HG03469 (cell line): ENCODE measurements at regions not wholly inside any gene's neighbourhood (a gene's known extent, or its start where the extent isn't known, plus 50 kb on each side); places are given as distances from the start of the nearest gene placed in this dataset.

Experiments
- ATAC-seq: cut with Tn5 transposase; IDR thresholded peaks from one replicate; pipeline ENCODE4 v1.9.1; 2021; ENCODE audit warnings: mild to moderate bottlenecking, moderate library complexity, moderate number of reproducible peaks; ENCODE audit not compliant: unreplicated experiment

DNA sequence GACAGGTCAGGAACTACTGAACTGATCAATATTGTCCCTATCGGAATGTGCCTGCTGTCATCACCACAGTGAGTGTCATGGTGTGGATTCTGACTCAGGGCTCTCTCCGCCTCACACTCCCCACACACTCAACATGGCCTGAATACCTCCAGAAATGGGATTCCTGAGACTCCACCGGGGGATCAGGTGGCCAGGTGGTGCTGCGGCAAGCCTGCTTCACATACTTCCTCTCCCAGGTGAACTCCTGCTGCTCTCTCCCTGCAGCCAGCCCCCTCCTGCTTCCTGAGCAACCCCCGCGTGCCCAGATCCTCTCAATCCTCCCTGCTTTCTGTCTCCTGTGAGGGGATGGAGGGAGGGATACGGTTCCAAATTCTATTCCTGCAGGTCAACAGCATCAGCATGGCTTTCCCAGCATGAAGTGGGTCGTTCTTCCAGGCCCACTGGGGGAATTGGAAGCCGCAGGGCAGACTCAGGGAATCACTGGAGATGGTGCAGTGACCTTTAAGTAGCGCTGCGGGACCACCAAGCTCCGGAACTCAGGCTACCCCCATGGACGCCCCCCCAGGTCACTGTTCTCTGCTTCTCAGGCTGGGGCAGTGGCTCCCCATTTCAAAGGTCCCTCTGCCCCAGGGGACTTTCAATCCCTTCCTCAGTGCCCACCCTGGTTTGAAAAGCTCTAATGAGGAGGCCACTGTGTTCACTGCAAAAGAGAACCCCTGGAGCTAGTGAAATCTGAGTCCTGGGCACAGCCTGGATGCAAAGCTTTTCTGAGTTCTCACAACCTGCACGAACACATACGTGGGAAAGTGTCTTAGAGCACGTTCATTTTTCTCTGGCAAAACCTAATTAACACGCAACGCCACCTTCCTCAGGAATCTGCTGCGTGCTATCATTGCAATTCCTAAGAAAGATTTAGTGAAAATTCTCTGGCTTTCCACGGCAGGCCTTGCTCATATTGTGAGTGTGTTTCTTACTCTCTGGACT lies 168.4 kb downstream of the ZFP36L2 start:
- no peak for ATAC-seq

- ATAC-seq = no peak
Measured at GRCh38 chr2:43057026-43057741, 169.2 kb downstream of the ZFP36L2 start.

GRCh38 chr2:43055985-43056384 lies 170.4 kb downstream of the ZFP36L2 start:
- no peak for ATAC-seq

DNA sequence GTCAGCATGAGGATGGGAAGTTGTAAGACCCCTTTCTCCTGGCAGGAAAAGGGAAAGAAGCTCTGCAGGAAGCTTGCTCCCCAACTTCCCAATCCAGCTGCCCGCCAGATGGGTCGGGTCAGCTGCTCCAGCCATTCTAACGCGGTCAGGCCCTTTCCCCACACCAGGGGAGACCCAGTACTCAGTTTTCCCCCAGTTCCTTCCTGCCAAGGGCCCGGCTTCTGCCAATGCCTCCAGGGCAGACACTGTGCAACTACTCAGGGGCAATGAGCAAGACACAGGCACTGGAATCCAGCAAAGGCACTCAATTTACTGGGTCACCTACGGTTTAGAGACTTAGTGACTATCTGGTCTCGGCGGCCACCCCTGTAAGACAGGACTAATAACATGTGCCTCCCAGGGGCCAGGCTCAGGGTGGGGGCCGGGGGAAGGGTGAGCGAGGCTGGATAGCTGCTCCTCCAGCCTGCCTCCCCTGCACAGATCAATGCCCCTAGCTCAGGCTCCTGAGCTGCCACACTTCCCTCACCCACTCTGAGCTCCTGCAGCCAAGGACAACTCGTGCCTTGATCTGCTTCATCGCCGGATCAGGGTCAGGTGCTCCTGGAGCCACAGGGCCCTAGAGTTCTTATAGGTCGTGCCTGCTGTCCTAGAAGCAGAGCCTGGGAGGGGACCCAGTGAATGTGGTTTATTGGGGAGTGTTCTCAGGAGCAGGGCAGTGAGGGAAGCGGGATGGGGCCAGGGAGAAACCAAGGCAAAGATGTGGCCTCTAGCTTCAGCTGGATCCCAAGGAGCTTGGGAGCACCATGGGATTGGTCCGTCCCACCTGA lies 171.1 kb downstream of the ZFP36L2 start:
- no peak for ATAC-seq

- ATAC-seq = no peak
Measured at GRCh38 chr2:43054367-43054766, 172.0 kb downstream of the ZFP36L2 start.

GRCh38 chr2:43052944-43053306 lies 173.5 kb downstream of the ZFP36L2 start:
- no peak for ATAC-seq

- ATAC-seq = no peak
Measured at GRCh38 chr2:43052204-43052943, 174.0 kb downstream of the ZFP36L2 start.

GRCh38 chr2:43051338-43051737 lies 175.1 kb downstream of the ZFP36L2 start:
- no peak for ATAC-seq

DNA sequence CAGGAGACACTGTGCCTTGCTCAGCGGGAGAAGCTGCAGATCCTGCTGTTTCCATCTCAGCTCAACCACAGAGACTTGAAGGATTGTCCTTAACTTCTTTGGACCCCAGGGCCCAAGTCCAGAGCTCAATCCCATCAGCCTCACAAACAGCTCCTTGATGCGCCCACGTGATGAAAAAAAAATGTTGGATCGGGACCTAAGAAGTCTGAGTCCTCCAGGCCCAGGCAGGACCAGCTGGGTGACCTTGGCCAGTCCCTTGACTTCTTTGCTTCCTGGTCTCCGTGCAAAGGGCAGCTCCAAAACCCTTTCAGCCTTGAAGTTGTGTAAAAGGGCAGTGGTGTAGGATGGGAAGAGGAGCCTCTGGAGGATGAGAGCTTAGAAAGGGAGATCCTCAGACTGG lies 175.5 kb downstream of the ZFP36L2 start:
- no peak for ATAC-seq

- ATAC-seq = no peak
Measured at GRCh38 chr2:43049836-43050801, 176.3 kb downstream of the ZFP36L2 start.

DNA sequence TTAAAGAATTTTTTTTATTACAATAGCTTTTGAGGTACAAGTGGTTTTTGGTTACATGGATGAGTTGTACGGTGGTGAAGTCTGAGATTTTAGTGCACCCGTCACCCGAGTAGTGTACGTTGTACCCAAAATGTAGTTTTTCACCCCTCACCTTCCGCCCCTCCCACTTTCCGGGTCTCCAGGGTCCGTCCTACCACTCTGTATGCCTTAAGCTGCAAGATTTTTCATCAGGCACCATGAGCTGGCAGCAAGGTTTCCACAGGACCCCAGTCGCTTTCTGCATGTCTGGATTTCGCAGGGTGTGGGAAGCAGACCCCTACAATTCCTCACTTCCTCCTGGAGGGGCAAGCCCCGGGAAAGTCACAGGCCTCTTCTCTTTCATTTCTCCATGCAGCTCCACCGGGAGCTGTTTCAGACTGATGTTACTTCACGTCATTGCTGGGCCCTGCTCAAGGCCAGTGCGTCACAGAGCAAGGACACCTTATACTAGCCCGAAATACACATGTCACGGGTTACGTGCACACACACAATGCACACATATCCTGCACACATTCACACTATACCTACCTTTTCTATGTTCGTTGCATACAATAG lies 179.1 kb downstream of the ZFP36L2 start:
- no peak for ATAC-seq

DNA sequence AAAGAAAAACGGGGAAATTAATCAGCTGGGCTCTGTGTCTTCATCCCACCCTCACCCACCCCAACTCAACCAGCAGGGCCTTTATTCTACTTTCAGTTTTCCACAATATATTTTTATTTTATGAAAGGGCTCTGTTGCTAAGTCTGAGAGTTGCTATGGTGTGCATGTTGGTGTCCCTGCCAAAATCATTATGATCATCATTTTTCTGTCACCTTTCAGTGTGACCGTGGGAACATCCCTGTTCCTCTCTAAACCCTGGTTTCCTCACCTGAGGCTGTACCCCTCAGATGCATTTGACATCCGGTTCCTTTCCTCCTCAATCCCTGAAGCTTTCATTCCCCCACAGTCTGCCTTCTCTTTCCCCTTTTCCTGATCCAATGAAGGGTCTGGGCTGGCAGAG lies 180.5 kb downstream of the ZFP36L2 start:
- ATAC-seq = no peak

- ATAC-seq = no peak
Measured at GRCh38 chr2:43044093-43044681, 182.2 kb downstream of the ZFP36L2 start.

GRCh38 chr2:43043553-43043870 lies 182.9 kb downstream of the ZFP36L2 start:
- ATAC-seq = no peak

- no peak for ATAC-seq
Measured at GRCh38 chr2:43041661-43042360, 184.6 kb downstream of the ZFP36L2 start.

DNA sequence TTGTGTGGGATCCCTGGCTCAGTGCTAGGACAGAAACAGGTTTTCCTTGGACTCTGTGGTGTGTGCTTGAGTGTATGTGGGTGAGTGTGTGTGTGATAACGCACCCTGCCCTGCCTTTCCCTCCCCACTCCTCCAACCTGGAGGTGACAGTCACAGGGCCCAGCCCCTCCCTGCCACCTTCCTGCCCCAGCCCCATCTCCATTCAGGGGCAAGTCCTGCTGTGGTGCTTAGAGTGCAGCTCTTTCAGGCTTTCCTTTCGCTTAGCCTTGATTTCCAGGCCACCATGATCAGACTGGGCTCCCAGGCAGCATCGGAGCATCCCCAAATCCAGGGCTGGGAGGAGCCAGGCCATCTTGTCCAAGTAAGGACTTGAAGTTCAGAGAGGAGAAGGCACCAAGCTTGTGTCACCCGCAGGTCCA lies 185.2 kb downstream of the ZFP36L2 start:
- no peak for ATAC-seq

- no peak for ATAC-seq
Measured at GRCh38 chr2:43040084-43040854, 186.1 kb downstream of the ZFP36L2 start.
